ENCODE measurements at regions not wholly inside any gene's neighbourhood (a gene's known extent, or its start where the extent isn't known, plus 50 kb on each side); places are given as distances from the start of the nearest gene placed in this dataset.

DNA sequence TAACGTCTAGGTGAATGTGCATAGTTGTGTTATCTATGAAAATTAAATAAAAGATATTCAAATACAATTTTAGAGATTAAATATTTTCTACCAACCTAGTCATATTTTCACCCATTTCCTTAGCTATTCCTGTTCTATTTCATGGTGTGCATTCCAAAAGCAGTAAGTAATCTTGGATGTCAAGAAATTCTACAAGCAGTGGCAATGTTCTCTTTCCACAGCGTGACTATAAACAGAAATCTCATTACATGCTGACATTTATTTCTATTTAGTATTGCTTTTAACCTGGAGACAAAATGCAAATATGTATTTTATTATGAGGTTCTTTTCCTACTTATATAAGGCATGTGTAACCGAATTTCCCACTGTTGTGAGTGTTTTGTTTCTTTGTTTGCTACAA is 510.0 kb downstream of the ACTL7B start:
- Histone ChIP-seq H2AFZ (ENCODE audit: low read length) (no peak overlapping the region), H3K4me2 (ENCODE audit: low read length) (no peak overlapping the region), H3K36me3 (ENCODE audit: low read depth, low read length) (no peaks in the 10 kb centered on the region), H4K20me1 (ENCODE audit: low read length) (no peaks in the 10 kb centered on the region), H3F3A (ENCODE audit: low read length, unreplicated experiment) (no peaks in the 10 kb centered on the region), H3K4me1 (ENCODE audit: insufficient read depth, low read length) (no peaks in the 10 kb centered on the region), H3K9me3 (ENCODE audit: low read length) (no peaks in the 10 kb centered on the region), H3K4me3 (ENCODE audit: low read length) (no peak overlapping the region), H3K27ac (ENCODE audit: low read length) (no peak overlapping the region), H3K27me3 (ENCODE audit: low read length) (no peaks in the 10 kb centered on the region), H3K79me2 (ENCODE audit: low read length) (no peaks in the 10 kb centered on the region), H3K9me2 (replicated peaks; ENCODE audit: low read length) (no peaks in the 10 kb centered on the region), H3K9ac (ENCODE audit: low read length) (no peak overlapping the region)
- TF ChIP-seq, protein P1, sequence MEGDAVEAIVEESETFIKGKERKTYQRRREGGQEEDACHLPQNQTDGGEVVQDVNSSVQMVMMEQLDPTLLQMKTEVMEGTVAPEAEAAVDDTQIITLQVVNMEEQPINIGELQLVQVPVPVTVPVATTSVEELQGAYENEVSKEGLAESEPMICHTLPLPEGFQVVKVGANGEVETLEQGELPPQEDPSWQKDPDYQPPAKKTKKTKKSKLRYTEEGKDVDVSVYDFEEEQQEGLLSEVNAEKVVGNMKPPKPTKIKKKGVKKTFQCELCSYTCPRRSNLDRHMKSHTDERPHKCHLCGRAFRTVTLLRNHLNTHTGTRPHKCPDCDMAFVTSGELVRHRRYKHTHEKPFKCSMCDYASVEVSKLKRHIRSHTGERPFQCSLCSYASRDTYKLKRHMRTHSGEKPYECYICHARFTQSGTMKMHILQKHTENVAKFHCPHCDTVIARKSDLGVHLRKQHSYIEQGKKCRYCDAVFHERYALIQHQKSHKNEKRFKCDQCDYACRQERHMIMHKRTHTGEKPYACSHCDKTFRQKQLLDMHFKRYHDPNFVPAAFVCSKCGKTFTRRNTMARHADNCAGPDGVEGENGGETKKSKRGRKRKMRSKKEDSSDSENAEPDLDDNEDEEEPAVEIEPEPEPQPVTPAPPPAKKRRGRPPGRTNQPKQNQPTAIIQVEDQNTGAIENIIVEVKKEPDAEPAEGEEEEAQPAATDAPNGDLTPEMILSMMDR (conservative IDR thresholded peaks at IDR 0.05; ENCODE audit: low read depth, low read length): no peak
- TF ChIP-seq EZH2 (IDR thresholded peaks at IDR 0.05; ENCODE audit: low read length, unreplicated experiment) (no peak), EZH2phosphoT487 (IDR thresholded peaks at IDR 0.05; ENCODE audit: borderline replicate concordance, low read length) (no peak)
- DNase-seq (no peak), ATAC-seq (no peak)
- CTCF ChIA-PET: no interaction called here
- POLR2A ChIA-PET (ENCODE audit: unreplicated experiment): no interaction called here
- intact Hi-C loops (cut with micrococcal nuclease): no loop called here
- no TSS peak for BruUV-seq (replicated peaks)

DNA sequence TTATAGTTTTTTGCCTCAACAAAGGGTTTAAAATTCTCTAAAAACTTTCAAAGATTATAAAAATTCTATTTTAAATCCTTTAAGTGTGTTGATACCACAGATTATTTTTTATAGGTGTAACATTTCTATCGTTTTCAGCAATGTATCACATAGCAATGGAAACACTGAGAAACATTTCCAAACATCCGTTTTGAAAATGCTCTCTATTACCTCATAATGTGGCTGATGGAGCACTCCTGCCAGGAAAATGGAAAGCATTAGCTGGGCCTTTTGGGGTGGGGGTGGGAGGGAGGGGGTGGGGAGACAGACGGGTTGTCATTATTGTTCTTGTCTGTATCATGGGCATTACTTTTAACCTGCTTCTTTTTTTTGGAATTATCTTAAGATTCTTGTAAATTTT is 516.5 kb downstream of the ACTL7B start:
- no peaks in the 10 kb centered on the region for H3K36me3 ChIP-seq (ENCODE audit: low read depth, low read length)
- no peaks in the 10 kb centered on the region for H3K9me2 ChIP-seq (replicated peaks; ENCODE audit: low read length)
- no peak overlapping the region for H3K4me3 ChIP-seq (ENCODE audit: low read length)
- H3F3A ChIP-seq (ENCODE audit: low read length, unreplicated experiment): no peaks in the 10 kb centered on the region
- ChIA-PET CTCF (no interaction called here), POLR2A (ENCODE audit: unreplicated experiment) (interaction anchor here (0.6 kb wide), 1 partner anchor 88 kb away, joined by 3 read pairs; no protein-coding TSS in a partner anchor)
- no peaks in the 10 kb centered on the region for H4K20me1 ChIP-seq (ENCODE audit: low read length)
- TF ChIP-seq, protein P1 (conservative IDR thresholded peaks at IDR 0.05; ENCODE audit: low read depth, low read length): no peak
- TF ChIP-seq EZH2 (IDR thresholded peaks at IDR 0.05; ENCODE audit: low read length, unreplicated experiment) (no peak), EZH2phosphoT487 (IDR thresholded peaks at IDR 0.05; ENCODE audit: borderline replicate concordance, low read length) (no peak)
- H3K9me3 ChIP-seq (ENCODE audit: low read length): no peaks in the 10 kb centered on the region
- H3K4me2 ChIP-seq (ENCODE audit: low read length): no peak overlapping the region
- no peaks in the 10 kb centered on the region for H3K27me3 ChIP-seq (ENCODE audit: low read length)
- no peak overlapping the region for H3K27ac ChIP-seq (ENCODE audit: low read length)
- no TSS peak for BruUV-seq (replicated peaks)
- H3K79me2 ChIP-seq (ENCODE audit: low read length): no peaks in the 10 kb centered on the region
- H3K4me1 ChIP-seq (ENCODE audit: insufficient read depth, low read length): no peaks in the 10 kb centered on the region
- ATAC-seq: no peak
- no peak for DNase-seq
- intact Hi-C loops (cut with micrococcal nuclease): no loop called here
- H2AFZ ChIP-seq (ENCODE audit: low read length): no peak overlapping the region
- no peak overlapping the region for H3K9ac ChIP-seq (ENCODE audit: low read length)

DNA sequence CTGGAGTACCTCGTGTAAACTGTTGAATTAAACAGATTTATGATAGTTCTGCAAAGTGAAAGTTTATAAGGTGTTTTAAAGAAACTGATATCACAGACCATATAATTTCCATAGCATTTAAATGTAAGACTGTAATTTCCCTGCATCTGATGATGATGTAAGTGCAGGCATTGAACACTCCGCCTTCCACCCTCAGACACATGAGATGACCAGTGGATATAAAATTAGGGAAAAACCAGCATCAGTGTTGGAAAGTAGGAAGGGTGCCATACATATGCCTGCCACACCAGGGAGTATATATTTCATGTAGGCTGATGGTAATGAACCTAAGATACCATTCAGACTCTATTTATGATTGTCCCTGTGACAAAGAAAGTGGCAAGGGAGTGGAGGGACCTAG is 519.2 kb downstream of the ACTL7B start:
- no peaks in the 10 kb centered on the region for H3F3A ChIP-seq (ENCODE audit: low read length, unreplicated experiment)
- no TSS peak for BruUV-seq (replicated peaks)
- H3K27me3 ChIP-seq (ENCODE audit: low read length): no peaks in the 10 kb centered on the region
- no peaks in the 10 kb centered on the region for H3K9me3 ChIP-seq (ENCODE audit: low read length)
- ATAC-seq (no peak), DNase-seq (no peak)
- no peaks in the 10 kb centered on the region for H3K79me2 ChIP-seq (ENCODE audit: low read length)
- ChIA-PET POLR2A (ENCODE audit: unreplicated experiment) (no interaction called here), CTCF (no interaction called here)
- intact Hi-C loops (cut with micrococcal nuclease): no loop called here
- H2AFZ ChIP-seq (ENCODE audit: low read length): no peak overlapping the region
- H3K9me2 ChIP-seq (replicated peaks; ENCODE audit: low read length): no peaks in the 10 kb centered on the region
- no peaks in the 10 kb centered on the region for H3K4me1 ChIP-seq (ENCODE audit: insufficient read depth, low read length)
- H4K20me1 ChIP-seq (ENCODE audit: low read length): no peaks in the 10 kb centered on the region
- no peak overlapping the region for H3K4me3 ChIP-seq (ENCODE audit: low read length)
- no peak overlapping the region for H3K9ac ChIP-seq (ENCODE audit: low read length)
- no peak overlapping the region for H3K4me2 ChIP-seq (ENCODE audit: low read length)
- H3K36me3 ChIP-seq (ENCODE audit: low read depth, low read length): no peaks in the 10 kb centered on the region
- no peak overlapping the region for H3K27ac ChIP-seq (ENCODE audit: low read length)
- TF ChIP-seq EZH2phosphoT487 (IDR thresholded peaks at IDR 0.05; ENCODE audit: borderline replicate concordance, low read length): no peak
- no peak for TF ChIP-seq EZH2 (IDR thresholded peaks at IDR 0.05; ENCODE audit: low read length, unreplicated experiment)
- TF ChIP-seq, protein P1 (conservative IDR thresholded peaks at IDR 0.05; ENCODE audit: low read depth, low read length): no peak
